ENCODE measurements at regions not wholly inside any gene's neighbourhood (a gene's known extent, or its start where the extent isn't known, plus 50 kb on each side); places are given as distances from the start of the nearest gene placed in this dataset.

- intact Hi-C loops (cut with DNase I; ENCODE audit: low total_unique reads): no loop called here
- no peaks in the 10 kb centered on the region for H3K36me3 ChIP-seq
- no peaks in the 10 kb centered on the region for H3K9me3 ChIP-seq
- peaks cover 0 to 8% of the 10 kb centered on the region in 2 donors for H3K27me3 ChIP-seq
- no peak overlapping the region for H3K4me3 ChIP-seq
- no peaks in the 10 kb centered on the region for H3K4me1 ChIP-seq
- TF ChIP-seq POLR2AphosphoS5 (IDR thresholded peaks at IDR 0.05): no peak
- no peak for TF ChIP-seq POLR2A (IDR thresholded peaks at IDR 0.05)
- TF ChIP-seq, protein P1, sequence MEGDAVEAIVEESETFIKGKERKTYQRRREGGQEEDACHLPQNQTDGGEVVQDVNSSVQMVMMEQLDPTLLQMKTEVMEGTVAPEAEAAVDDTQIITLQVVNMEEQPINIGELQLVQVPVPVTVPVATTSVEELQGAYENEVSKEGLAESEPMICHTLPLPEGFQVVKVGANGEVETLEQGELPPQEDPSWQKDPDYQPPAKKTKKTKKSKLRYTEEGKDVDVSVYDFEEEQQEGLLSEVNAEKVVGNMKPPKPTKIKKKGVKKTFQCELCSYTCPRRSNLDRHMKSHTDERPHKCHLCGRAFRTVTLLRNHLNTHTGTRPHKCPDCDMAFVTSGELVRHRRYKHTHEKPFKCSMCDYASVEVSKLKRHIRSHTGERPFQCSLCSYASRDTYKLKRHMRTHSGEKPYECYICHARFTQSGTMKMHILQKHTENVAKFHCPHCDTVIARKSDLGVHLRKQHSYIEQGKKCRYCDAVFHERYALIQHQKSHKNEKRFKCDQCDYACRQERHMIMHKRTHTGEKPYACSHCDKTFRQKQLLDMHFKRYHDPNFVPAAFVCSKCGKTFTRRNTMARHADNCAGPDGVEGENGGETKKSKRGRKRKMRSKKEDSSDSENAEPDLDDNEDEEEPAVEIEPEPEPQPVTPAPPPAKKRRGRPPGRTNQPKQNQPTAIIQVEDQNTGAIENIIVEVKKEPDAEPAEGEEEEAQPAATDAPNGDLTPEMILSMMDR (IDR thresholded peaks at IDR 0.05): no peak
- H3K27ac ChIP-seq: no peak overlapping the region
- DNase-seq (ENCODE audit: low spot score in 2 of 2): no peak
These were observed 106.7 kb downstream of the FOXL1 start for GRCh38 chr16:86685076-86685475.

- H3K27ac ChIP-seq: no peak overlapping the region
- intact Hi-C loops (cut with DNase I; ENCODE audit: low total_unique reads): no loop called here
- no peaks in the 10 kb centered on the region for H3K4me1 ChIP-seq
- DNase-seq (ENCODE audit: low spot score in 2 of 2): no peak
- no peak overlapping the region for H3K4me3 ChIP-seq
- no peaks in the 10 kb centered on the region for H3K9me3 ChIP-seq
- no peaks in the 10 kb centered on the region for H3K27me3 ChIP-seq
- TF ChIP-seq POLR2AphosphoS5 (IDR thresholded peaks at IDR 0.05) (no peak), POLR2A (IDR thresholded peaks at IDR 0.05) (no peak)
- TF ChIP-seq, protein P1 (IDR thresholded peaks at IDR 0.05): no peak
- H3K36me3 ChIP-seq: no peaks in the 10 kb centered on the region
These were observed 112.6 kb downstream of the FOXL1 start for GRCh38 chr16:86690970-86691369.

DNA sequence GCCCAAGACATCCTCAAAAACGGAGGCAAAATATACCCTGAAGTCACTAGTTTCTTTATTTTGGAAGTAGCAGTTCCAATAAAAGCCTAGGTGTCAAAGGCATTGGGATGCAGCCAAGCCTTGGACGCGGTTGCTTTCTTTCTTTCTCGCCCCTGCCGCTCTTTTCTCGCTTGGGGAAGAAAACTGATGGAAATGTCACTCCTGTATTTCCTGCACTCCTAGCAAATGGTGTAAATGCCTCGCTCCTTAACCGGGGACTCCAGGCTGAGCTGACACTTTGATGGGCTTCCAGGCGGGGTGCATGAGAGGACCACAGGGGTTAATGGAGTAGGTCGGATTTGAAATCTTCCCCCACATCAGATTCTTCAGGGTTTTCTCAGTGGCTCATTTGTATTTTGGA, 114.1 kb downstream of the FOXL1 start:
- Histone ChIP-seq H3K4me1 (no peaks in the 10 kb centered on the region), H3K4me3 (no peak overlapping the region), H3K27me3 (no peaks in the 10 kb centered on the region), H3K9me3 (no peaks in the 10 kb centered on the region), H3K27ac (no peak overlapping the region), H3K36me3 (no peaks in the 10 kb centered on the region)
- intact Hi-C loops (cut with DNase I; ENCODE audit: low total_unique reads): loop anchor here (1.0 kb wide), 1 partner anchor 43 kb away; no protein-coding TSS in a partner anchor
- TF ChIP-seq, protein P1 (IDR thresholded peaks at IDR 0.05): no peak
- no peak for TF ChIP-seq POLR2A (IDR thresholded peaks at IDR 0.05)
- TF ChIP-seq POLR2AphosphoS5 (IDR thresholded peaks at IDR 0.05): no peak
- DNase-seq (ENCODE audit: low spot score in 2 of 2): no peak

- Histone ChIP-seq H3K4me3 (no peak overlapping the region), H3K36me3 (no peaks in the 10 kb centered on the region), H3K27ac (no peak overlapping the region), H3K4me1 (no peaks in the 10 kb centered on the region), H3K9me3 (no peaks in the 10 kb centered on the region), H3K27me3 (no peaks in the 10 kb centered on the region)
- DNase-seq (ENCODE audit: low spot score in 2 of 2): no peak
- intact Hi-C loops (cut with DNase I; ENCODE audit: low total_unique reads): no loop called here
- TF ChIP-seq POLR2A (IDR thresholded peaks at IDR 0.05) (no peak), POLR2AphosphoS5 (IDR thresholded peaks at IDR 0.05) (no peak)
- TF ChIP-seq, protein P1 (IDR thresholded peaks at IDR 0.05): no peak
These were observed 114.7 kb downstream of the FOXL1 start for GRCh38 chr16:86693033-86693432.

DNA sequence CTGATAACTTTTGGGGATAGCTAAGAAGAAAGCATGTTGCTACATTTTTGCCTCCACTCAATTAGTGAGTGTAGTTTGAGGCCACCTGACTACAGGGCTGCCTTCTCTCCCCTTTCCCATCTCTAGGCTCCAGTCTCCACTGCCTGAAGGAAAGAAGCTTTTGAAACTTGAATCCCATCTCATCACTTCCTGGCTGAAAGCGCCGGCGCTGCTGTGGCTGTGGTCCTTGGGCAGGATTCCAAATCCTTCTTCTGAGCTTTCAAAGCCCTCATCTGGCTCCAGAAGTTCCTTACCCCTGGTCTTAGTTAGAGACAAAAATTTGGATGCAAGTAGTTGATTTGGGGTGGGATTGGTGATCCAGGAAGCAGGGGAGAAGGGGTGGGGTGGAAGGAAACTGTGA, 119.4 kb downstream of the FOXL1 start:
- no peaks in the 10 kb centered on the region for H3K4me1 ChIP-seq
- no peak for DNase-seq (ENCODE audit: low spot score in 2 of 2)
- intact Hi-C loops (cut with DNase I; ENCODE audit: low total_unique reads): no loop called here
- H3K36me3 ChIP-seq: no peaks in the 10 kb centered on the region
- no peaks in the 10 kb centered on the region for H3K27me3 ChIP-seq
- H3K4me3 ChIP-seq: no peak overlapping the region
- H3K27ac ChIP-seq: no peak overlapping the region
- no peak for TF ChIP-seq POLR2AphosphoS5 (IDR thresholded peaks at IDR 0.05)
- no peak for TF ChIP-seq POLR2A (IDR thresholded peaks at IDR 0.05)
- TF ChIP-seq, protein P1 (IDR thresholded peaks at IDR 0.05): no peak
- no peaks in the 10 kb centered on the region for H3K9me3 ChIP-seq
